ENCODE measurements at regions not wholly inside any gene's neighbourhood (a gene's known extent, or its start where the extent isn't known, plus 50 kb on each side); places are given as distances from the start of the nearest gene placed in this dataset.

GRCh38 chr18:78499586-78499985 lies 480.0 kb upstream of the SALL3 start:
- no peak for TF ChIP-seq CTCF (IDR thresholded peaks at IDR 0.05; ENCODE audit: low read depth, low read length, poor library complexity, severe bottlenecking)
- no peak for TF ChIP-seq EZH2phosphoT487 (IDR thresholded peaks at IDR 0.05; ENCODE audit: borderline replicate concordance, low read length)
